HG02623 (cell line): ENCODE measurements at regions not wholly inside any gene's neighbourhood (a gene's known extent, or its start where the extent isn't known, plus 50 kb on each side); places are given as distances from the start of the nearest gene placed in this dataset.
A peak's percentile ranks its signal among the peaks of the same experiment; 100 is the strongest.
"Not testable (repeated sequence)": the region's sequence is repeated elsewhere in the genome, so short reads cannot be mapped to it uniquely, and the experiment has no call there.

Experiments
- ATAC-seq: cut with Tn5 transposase; IDR thresholded peaks from one replicate; pipeline ENCODE4 v1.9.1; 2021; ENCODE audit warnings: moderate library complexity; ENCODE audit not compliant: unreplicated experiment

- not testable (repeated sequence) for ATAC-seq
Measured at GRCh38 chr17:72464221-72464620, 343.4 kb downstream of the SOX9 start.

GRCh38 chr17:72465191-72466024, 344.6 kb downstream of the SOX9 start:
- ATAC-seq = no peak

DNA sequence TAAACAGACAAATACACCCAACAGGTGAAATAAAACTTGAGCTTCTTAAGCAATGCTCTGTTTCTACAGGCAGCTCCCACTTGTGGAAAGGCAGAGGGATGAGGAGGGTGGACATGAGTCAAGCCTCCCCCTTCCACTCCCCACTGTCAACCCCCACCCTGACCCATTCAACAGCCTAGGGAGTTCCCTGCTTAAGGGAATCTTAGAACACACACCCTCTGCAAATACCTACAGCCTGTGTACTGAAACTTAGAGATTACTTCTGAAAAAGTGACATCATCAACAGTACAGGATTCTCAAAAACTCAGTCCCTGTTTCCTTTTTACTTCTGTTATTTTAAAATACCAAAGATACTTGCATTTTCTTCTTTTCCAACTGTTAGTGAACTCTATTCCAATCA, 345.4 kb downstream of the SOX9 start:
- ATAC-seq = peak; percentile 80

GRCh38 chr17:72466606-72467005, 345.8 kb downstream of the SOX9 start:
- no peak for ATAC-seq

DNA sequence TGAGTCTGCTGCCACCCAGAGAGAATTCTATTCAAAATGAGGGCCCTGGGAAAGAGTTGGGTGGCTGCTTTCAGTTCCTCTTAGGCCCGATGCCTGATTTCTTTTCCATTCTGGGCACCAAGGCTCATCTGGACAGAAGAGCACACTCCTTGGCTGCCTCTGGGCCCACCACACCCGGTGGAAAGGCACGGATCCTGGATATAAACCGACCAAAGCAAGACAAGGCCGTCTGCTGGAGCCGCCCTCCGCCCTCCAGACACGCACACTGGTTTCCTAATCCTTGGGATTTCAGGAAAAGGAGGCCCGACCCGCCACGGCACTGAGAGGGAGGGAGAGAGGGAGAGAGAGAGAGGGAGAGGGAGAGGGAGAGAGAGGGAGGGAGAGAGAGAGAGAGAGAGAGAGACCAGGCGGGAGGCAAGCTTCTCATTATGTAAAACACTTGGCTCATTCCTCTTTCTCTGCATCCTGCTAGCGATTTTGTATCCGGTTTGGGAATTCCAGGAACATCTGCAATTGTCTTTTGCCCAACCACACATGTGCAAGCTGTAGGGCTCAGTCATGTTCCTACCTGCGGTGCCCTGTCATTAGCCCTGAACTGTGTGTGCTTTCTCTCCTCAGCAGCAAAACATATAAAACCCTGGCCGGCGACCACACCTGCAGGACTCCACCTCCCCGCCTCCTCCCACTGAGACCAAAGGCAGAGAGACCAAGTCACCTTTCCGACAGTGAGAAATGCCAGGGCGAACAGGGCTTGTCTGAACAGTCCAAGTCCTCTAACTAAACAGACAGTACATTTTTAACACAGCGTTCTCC, 347.2 kb downstream of the SOX9 start:
- ATAC-seq = no peak

DNA sequence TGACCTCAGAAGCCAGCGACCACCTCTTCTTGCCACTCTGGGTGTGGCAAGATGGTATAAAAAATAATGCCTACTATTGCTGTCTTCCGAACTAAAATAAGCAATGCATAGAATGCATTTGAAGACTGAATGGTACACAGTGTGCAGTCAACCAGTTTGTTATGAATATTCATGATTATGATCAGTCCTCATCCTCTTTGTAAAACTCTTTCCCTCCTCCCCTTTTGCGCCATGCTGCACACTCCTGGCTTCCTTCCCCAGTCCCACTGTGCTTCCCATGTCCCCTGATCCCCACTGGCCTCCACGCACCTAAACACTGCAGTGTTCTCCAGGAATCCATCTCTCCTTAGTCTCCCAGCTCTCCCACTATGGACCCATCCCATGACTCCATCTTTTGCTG, 348.0 kb downstream of the SOX9 start:
- ATAC-seq = no peak

DNA sequence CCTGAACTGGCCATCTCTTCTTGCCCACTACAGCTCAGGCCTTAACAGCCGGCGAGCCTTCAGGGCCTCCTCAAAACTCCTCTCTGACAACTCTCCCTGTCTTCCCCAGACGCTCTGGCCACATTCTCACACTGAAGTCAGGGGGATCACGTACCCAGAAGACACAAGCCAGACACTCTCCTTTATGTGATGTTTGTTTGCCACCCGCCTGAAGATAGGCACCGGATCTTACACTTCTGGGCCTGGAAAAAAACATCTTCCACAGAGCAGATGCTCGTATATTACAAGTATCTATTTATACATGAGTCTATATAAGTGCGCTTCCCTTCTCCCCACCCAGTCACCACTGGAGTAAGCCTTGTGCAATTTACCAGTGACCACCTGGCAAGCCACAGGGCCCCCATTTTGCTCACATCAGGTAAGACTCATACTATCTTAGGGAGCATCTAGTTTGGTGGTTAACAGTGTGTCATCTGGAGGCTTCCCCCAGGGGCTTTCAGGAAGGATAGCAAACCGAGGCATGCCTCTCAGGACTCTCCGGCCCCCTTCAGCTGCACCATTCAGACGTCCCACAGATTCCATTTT, 349.4 kb downstream of the SOX9 start:
- ATAC-seq = no peak

- no peak for ATAC-seq
Measured at GRCh38 chr17:72470734-72471133, 349.9 kb downstream of the SOX9 start.

DNA sequence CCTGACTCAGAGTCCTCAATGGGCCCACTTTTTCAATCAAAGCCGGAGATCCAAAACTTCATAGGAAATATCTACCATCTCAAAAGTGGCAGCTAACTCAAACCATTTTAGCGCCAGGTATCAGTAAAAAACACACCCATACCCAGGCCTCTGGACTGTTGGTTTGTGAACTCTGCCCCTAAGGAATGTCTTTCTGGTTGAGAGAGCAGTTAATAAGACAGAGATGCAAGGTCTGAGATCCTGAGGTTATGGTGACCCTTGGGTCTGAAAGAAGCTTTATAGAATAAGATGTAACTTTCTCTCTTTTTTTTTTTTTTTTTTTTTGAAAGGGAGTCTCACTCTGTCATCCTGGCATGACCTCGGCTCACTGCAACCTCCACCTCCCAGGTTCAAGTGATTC, 350.5 kb downstream of the SOX9 start:
- no peak for ATAC-seq

DNA sequence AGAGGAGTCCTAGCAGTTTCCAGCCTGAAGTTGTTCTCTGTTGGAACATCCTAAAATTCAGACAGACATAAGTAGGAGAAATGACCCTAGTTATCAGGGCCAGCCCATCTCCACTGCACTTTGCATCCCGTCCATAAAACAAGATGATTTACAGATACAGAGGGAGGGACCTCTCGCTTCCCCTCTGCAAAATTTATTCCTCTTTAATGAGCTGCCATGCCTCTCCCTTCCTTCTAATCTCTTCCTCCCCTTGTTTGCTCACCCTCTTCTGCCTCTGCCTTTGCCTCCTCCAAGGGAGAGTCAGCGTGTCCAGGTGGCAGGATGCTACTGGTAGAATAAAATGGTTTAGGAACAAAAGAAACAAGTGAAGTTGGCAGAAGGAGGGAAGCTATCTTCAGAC, 351.3 kb downstream of the SOX9 start:
- ATAC-seq = no peak

- ATAC-seq = not testable (repeated sequence)
Measured at GRCh38 chr17:72472853-72473390, 352.1 kb downstream of the SOX9 start.

- no peak for ATAC-seq
Measured at GRCh38 chr17:72474243-72474642, 353.4 kb downstream of the SOX9 start.

- no peak for ATAC-seq
Measured at GRCh38 chr17:72474719-72475477, 354.1 kb downstream of the SOX9 start.

DNA sequence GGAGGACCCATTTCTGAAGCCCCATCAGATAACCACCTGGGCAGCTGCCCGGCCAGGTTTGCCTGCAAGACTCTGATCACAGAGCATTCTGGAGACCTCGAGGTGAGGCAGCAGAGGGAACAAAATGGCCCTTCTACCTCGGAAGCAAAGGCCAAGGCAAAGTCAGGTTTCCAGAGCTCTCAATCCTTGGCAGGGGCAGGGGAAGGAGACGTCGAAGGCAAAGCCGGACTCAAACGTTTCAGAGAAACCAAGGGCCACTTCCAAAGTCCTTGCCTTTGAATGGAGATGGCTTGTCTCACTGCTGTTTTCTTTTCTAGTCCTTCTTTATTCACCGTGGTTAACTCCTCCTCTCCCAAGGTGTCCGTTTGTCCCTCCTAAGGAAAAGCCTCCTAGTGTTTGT, 355.3 kb downstream of the SOX9 start:
- ATAC-seq = no peak

GRCh38 chr17:72476575-72476986, 355.8 kb downstream of the SOX9 start:
- no peak for ATAC-seq

GRCh38 chr17:72477491-72477890, 356.7 kb downstream of the SOX9 start:
- ATAC-seq = no peak

- no peak for ATAC-seq
Measured at GRCh38 chr17:72479113-72479512, 358.3 kb downstream of the SOX9 start.

- ATAC-seq = no peak
Measured at GRCh38 chr17:72481572-72481971, 360.8 kb downstream of the SOX9 start.

DNA sequence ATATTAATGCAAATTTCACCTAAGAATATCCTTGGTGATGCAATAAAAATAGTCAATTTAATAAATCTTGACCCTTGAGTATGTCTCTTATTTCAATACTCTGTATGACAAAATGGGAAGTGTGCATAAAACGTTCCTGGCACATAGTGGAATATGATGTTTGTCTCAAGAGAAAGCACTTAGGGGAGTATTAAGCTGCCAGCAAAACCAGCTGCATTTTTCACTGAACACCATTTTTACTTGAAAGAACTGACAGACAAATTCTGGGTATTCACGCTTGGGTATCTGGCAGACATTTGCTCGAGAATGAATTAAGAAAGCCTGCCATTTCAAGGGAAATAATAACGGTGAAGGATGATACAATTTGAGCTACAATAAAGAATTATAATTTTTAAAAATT, 364.8 kb downstream of the SOX9 start:
- ATAC-seq = no peak

GRCh38 chr17:72486806-72487205, 366.0 kb downstream of the SOX9 start:
- no peak for ATAC-seq
